ENCODE measurements at regions not wholly inside any gene's neighbourhood (a gene's known extent, or its start where the extent isn't known, plus 50 kb on each side); places are given as distances from the start of the nearest gene placed in this dataset.
A peak's percentile ranks its signal among the peaks of the same experiment; 100 is the strongest.
"Not testable (repeated sequence)": the region's sequence is repeated elsewhere in the genome, so short reads cannot be mapped to it uniquely, and the experiment has no call there.

DNA sequence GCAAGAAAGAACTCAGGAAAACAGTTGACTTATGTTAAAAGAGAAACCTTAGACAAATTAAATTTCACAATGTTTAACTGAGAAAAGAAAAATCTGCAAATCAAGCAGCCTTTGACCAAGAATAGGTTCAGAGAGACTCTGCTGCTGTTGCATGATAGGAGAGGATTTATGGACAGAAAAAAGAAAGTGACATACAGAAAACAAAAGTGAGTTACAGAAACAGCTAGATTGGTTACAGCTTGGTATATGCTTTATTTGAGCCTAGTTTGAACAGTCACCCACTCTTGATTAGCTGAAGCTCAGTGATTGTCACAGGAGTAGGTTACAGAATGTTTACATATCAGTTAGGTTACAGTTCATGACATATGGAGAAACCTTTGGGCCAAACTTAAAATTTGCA lies 258.2 kb upstream of the SPOPL start:
- peaks cover 0 to 4% (median under 1%) of the 10 kb centered on the region in 4 experiments for H3K4me1 ChIP-seq (ENCODE audit: control extremely low read depth in 1 of 4, control insufficient read depth in 4 of 4, insufficient read depth in 4 of 4, low read length in 3 of 4)
- peak in 1 of 3 donors; percentile 34 for DNase-seq

DNA sequence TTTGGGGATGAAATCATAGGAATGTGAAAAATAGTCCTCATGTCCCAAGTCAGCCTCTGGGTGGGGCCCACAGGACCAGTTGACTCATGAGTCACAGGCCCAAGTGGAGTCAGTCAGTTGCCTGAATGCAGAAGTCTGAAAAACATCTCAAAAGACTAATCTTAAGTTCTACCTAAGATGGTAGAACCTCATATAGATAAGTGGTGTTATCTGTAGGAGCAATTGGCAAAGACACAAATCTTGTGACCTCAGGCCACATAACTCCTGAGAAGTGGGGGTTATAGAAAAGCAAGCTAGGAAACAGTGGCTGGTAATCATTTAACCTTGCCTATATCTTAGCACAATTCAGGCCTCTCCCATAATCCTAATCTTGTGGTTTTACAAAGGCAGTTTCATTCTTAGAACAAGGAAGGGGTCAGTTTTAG lies 257.1 kb upstream of the SPOPL start:
- Histone ChIP-seq H3K4me3 (ENCODE audit: control insufficient read depth in 1 of 7, extremely low read depth in 1 of 7, insufficient read depth in 4 of 7, low read depth in 2 of 7, low read length in 6 of 7) (no peak overlapping the region), H3K36me3 (ENCODE audit: control insufficient read depth in 4 of 4, insufficient read depth in 4 of 4, low read length in 3 of 4) (no peaks in the 10 kb centered on the region), H3K27ac (ENCODE audit: insufficient read depth in 1 of 2, low read depth in 1 of 2, low read length in 2 of 2, poor library complexity in 1 of 2, severe bottlenecking in 2 of 2) (no peak overlapping the region), H3K27me3 (replicated peaks in 2 of 5; ENCODE audit: control insufficient read depth in 4 of 5, insufficient read depth in 5 of 5, low read length in 4 of 5) (no peaks in the 10 kb centered on the region), H3K4me1 (ENCODE audit: control extremely low read depth in 1 of 4, control insufficient read depth in 4 of 4, insufficient read depth in 4 of 4, low read length in 3 of 4) (peaks cover 0 to 2% (median under 1%) of the 10 kb centered on the region in 4 experiments), H3K9me3 (ENCODE audit: control extremely low read depth in 1 of 5, control insufficient read depth in 4 of 5, insufficient read depth in 2 of 5, low read depth in 1 of 5, low read length in 4 of 5) (no peaks in the 10 kb centered on the region)
- CTCF ChIA-PET, result no interaction called here
- DNase-seq, result peak in 1 of 3 donors; percentile 42
- POLR2A ChIA-PET, result no interaction called here

More for the DNA sequence above, 258.2 kb upstream of the SPOPL start:
- Histone ChIP-seq H3K9me3 (ENCODE audit: control extremely low read depth in 1 of 5, control insufficient read depth in 4 of 5, insufficient read depth in 2 of 5, low read depth in 1 of 5, low read length in 4 of 5) (no peaks in the 10 kb centered on the region), H3K27me3 (replicated peaks in 2 of 5; ENCODE audit: control insufficient read depth in 4 of 5, insufficient read depth in 5 of 5, low read length in 4 of 5) (no peaks in the 10 kb centered on the region), H3K4me3 (ENCODE audit: control insufficient read depth in 1 of 7, extremely low read depth in 1 of 7, insufficient read depth in 4 of 7, low read depth in 2 of 7, low read length in 6 of 7) (no peak overlapping the region), H3K27ac (ENCODE audit: insufficient read depth in 1 of 2, low read depth in 1 of 2, low read length in 2 of 2, poor library complexity in 1 of 2, severe bottlenecking in 2 of 2) (no peak overlapping the region), H3K36me3 (ENCODE audit: control insufficient read depth in 4 of 4, insufficient read depth in 4 of 4, low read length in 3 of 4) (no peaks in the 10 kb centered on the region)
- CTCF ChIA-PET, result no interaction called here
- POLR2A ChIA-PET, result no interaction called here

DNA sequence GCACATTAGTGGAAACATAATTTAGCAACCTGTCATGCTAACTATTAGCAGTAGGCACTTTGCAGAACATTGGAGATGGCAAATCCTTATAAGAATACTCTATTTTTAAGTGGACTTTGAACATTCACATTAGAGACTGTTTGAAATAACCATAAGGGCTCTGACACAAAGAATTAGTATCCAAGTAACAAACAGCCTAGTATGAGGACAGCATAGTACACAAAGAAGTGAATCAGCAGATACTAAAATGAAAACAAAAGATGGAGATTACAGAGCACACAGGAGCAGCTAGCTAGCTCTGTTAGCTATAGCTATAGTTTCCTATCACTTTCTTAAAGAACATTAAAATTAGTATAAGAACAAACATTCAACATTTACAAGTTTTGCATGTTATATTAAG lies 256.3 kb upstream of the SPOPL start:
- Histone ChIP-seq H3K9me3 (ENCODE audit: control extremely low read depth in 1 of 5, control insufficient read depth in 4 of 5, insufficient read depth in 2 of 5, low read depth in 1 of 5, low read length in 4 of 5) (no peaks in the 10 kb centered on the region), H3K27me3 (replicated peaks in 2 of 5; ENCODE audit: control insufficient read depth in 4 of 5, insufficient read depth in 5 of 5, low read length in 4 of 5) (no peaks in the 10 kb centered on the region), H3K4me1 (ENCODE audit: control extremely low read depth in 1 of 4, control insufficient read depth in 4 of 4, insufficient read depth in 4 of 4, low read length in 3 of 4) (peaks cover 0 to 2% (median under 1%) of the 10 kb centered on the region in 4 experiments), H3K36me3 (ENCODE audit: control insufficient read depth in 4 of 4, insufficient read depth in 4 of 4, low read length in 3 of 4) (no peaks in the 10 kb centered on the region), H3K4me3 (ENCODE audit: control insufficient read depth in 1 of 7, extremely low read depth in 1 of 7, insufficient read depth in 4 of 7, low read depth in 2 of 7, low read length in 6 of 7) (no peak overlapping the region), H3K27ac (ENCODE audit: insufficient read depth in 1 of 2, low read depth in 1 of 2, low read length in 2 of 2, poor library complexity in 1 of 2, severe bottlenecking in 2 of 2) (peak overlapping the region in 1 of 2 experiments; percentile 26)
- CTCF ChIA-PET, result no interaction called here
- POLR2A ChIA-PET, result no interaction called here
- peak in 1 of 3 donors; percentile 25 for DNase-seq

DNA sequence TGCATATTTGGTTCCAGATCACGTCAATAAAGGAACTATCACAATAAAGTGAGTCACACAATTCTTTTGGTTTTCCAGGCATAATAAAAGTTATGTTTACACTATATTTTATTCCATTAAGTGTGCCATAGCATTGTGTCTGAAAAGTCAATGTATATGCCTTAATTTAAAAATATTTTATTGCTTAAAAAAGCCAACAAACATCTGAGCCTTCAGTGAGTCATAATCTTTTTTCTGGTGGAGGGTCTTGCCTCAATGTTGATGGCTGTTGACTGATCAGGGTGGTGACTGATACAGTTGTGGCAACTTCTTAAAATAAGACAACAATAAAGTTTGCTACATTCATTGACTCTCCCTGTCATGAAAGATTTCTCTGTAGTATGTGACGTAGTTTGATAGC lies 254.3 kb upstream of the SPOPL start:
- no peak overlapping the region for H3K27ac ChIP-seq (ENCODE audit: insufficient read depth in 1 of 2, low read depth in 1 of 2, low read length in 2 of 2, poor library complexity in 1 of 2, severe bottlenecking in 2 of 2)
- no peaks in the 10 kb centered on the region for H3K27me3 ChIP-seq (replicated peaks in 2 of 5; ENCODE audit: control insufficient read depth in 4 of 5, insufficient read depth in 5 of 5, low read length in 4 of 5)
- no peaks in the 10 kb centered on the region for H3K9me3 ChIP-seq (ENCODE audit: control extremely low read depth in 1 of 5, control insufficient read depth in 4 of 5, insufficient read depth in 2 of 5, low read depth in 1 of 5, low read length in 4 of 5)
- ChIA-PET POLR2A (no interaction called here), CTCF (no interaction called here)
- H3K36me3 ChIP-seq (ENCODE audit: control insufficient read depth in 4 of 4, insufficient read depth in 4 of 4, low read length in 3 of 4), result no peaks in the 10 kb centered on the region
- no peak for DNase-seq
- peaks cover 0 to 2% (median under 1%) of the 10 kb centered on the region in 4 experiments for H3K4me1 ChIP-seq (ENCODE audit: control extremely low read depth in 1 of 4, control insufficient read depth in 4 of 4, insufficient read depth in 4 of 4, low read length in 3 of 4)
- WGBS (ENCODE audit: insufficient coverage), result no CpG with 5 or more reads among the region's 2 CpGs
- H3K4me3 ChIP-seq (ENCODE audit: control insufficient read depth in 1 of 7, extremely low read depth in 1 of 7, insufficient read depth in 4 of 7, low read depth in 2 of 7, low read length in 6 of 7), result no peak overlapping the region

- DNase-seq, result no peak
- ChIA-PET POLR2A (no interaction called here), CTCF (no interaction called here)
Measured at GRCh38 chr2:138249207-138249606, 252.4 kb upstream of the SPOPL start.

DNA sequence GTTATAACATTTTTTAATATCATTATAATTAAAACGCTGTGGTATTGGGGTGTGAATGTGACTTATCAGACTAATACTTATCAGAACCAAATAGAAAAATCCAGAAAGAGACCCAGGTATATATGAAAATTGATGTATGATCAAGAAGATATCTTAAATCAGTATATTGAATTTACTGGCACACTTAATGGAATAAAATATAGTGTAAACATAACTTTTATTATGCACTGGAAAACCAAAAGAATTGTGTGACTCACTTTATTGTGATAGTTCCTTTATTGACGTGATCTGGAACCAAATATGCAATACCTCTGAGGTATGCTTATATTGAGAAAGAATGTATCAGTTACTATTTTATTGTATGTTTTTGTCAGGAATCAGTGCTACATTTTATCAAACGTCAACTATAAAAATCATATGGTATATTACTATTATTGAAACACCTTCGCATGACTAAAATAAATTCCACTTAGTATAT lies 250.7 kb upstream of the SPOPL start:
- H3K27me3 ChIP-seq (replicated peaks in 2 of 5; ENCODE audit: control insufficient read depth in 4 of 5, insufficient read depth in 5 of 5, low read length in 4 of 5); H3K4me1 ChIP-seq (ENCODE audit: control extremely low read depth in 1 of 4, control insufficient read depth in 4 of 4, insufficient read depth in 4 of 4, low read length in 3 of 4); CTCF ChIA-PET; POLR2A ChIA-PET; DNase-seq; H3K36me3 ChIP-seq (ENCODE audit: control insufficient read depth in 4 of 4, insufficient read depth in 4 of 4, low read length in 3 of 4); H3K9me3 ChIP-seq (ENCODE audit: control extremely low read depth in 1 of 5, control insufficient read depth in 4 of 5, insufficient read depth in 2 of 5, low read depth in 1 of 5, low read length in 4 of 5); H3K4me3 ChIP-seq (ENCODE audit: control insufficient read depth in 1 of 7, extremely low read depth in 1 of 7, insufficient read depth in 4 of 7, low read depth in 2 of 7, low read length in 6 of 7); H3K27ac ChIP-seq (ENCODE audit: insufficient read depth in 1 of 2, low read depth in 1 of 2, low read length in 2 of 2, poor library complexity in 1 of 2, severe bottlenecking in 2 of 2): not testable (repeated sequence)
- no CpG with 5 or more reads among the region's 4 CpGs for WGBS (ENCODE audit: insufficient coverage)

More at GRCh38 chr2:138249207-138249606, 252.4 kb upstream of the SPOPL start:
- Histone ChIP-seq H3K27ac (ENCODE audit: insufficient read depth in 1 of 2, low read depth in 1 of 2, low read length in 2 of 2, poor library complexity in 1 of 2, severe bottlenecking in 2 of 2) (no peak overlapping the region), H3K4me3 (ENCODE audit: control insufficient read depth in 1 of 7, extremely low read depth in 1 of 7, insufficient read depth in 4 of 7, low read depth in 2 of 7, low read length in 6 of 7) (no peak overlapping the region), H3K27me3 (replicated peaks in 2 of 5; ENCODE audit: control insufficient read depth in 4 of 5, insufficient read depth in 5 of 5, low read length in 4 of 5) (no peaks in the 10 kb centered on the region), H3K4me1 (ENCODE audit: control extremely low read depth in 1 of 4, control insufficient read depth in 4 of 4, insufficient read depth in 4 of 4, low read length in 3 of 4) (peaks cover 0 to 2% (median 0%) of the 10 kb centered on the region in 4 experiments), H3K9me3 (ENCODE audit: control extremely low read depth in 1 of 5, control insufficient read depth in 4 of 5, insufficient read depth in 2 of 5, low read depth in 1 of 5, low read length in 4 of 5) (no peaks in the 10 kb centered on the region), H3K36me3 (ENCODE audit: control insufficient read depth in 4 of 4, insufficient read depth in 4 of 4, low read length in 3 of 4) (no peaks in the 10 kb centered on the region)

- WGBS (ENCODE audit: insufficient coverage), result no CpG with 5 or more reads among the region's 1 CpG
- CTCF ChIA-PET, result no interaction called here
- no peak for DNase-seq
Measured at GRCh38 chr2:138252587-138252986, 249.0 kb upstream of the SPOPL start.

More at GRCh38 chr2:138252587-138252986, 249.0 kb upstream of the SPOPL start:
- H3K9me3 ChIP-seq (ENCODE audit: control extremely low read depth in 1 of 5, control insufficient read depth in 4 of 5, insufficient read depth in 2 of 5, low read depth in 1 of 5, low read length in 4 of 5), result no peaks in the 10 kb centered on the region
- no peaks in the 10 kb centered on the region for H3K4me1 ChIP-seq (ENCODE audit: control extremely low read depth in 1 of 4, control insufficient read depth in 4 of 4, insufficient read depth in 4 of 4, low read length in 3 of 4)
- no peak overlapping the region for H3K27ac ChIP-seq (ENCODE audit: insufficient read depth in 1 of 2, low read depth in 1 of 2, low read length in 2 of 2, poor library complexity in 1 of 2, severe bottlenecking in 2 of 2)
- no peaks in the 10 kb centered on the region for H3K36me3 ChIP-seq (ENCODE audit: control insufficient read depth in 4 of 4, insufficient read depth in 4 of 4, low read length in 3 of 4)
- no peaks in the 10 kb centered on the region for H3K27me3 ChIP-seq (replicated peaks in 2 of 5; ENCODE audit: control insufficient read depth in 4 of 5, insufficient read depth in 5 of 5, low read length in 4 of 5)
- POLR2A ChIA-PET, result no interaction called here
- no peak overlapping the region for H3K4me3 ChIP-seq (ENCODE audit: control insufficient read depth in 1 of 7, extremely low read depth in 1 of 7, insufficient read depth in 4 of 7, low read depth in 2 of 7, low read length in 6 of 7)
